A549 (cell line): ENCODE measurements at regions not wholly inside any gene's neighbourhood (a gene's known extent, or its start where the extent isn't known, plus 50 kb on each side); places are given as distances from the start of the nearest gene placed in this dataset.

Source experiments
- ATAC-seq, 2 experiments: fragments of 200-7000 bp in 1 of 2; fragments of >200 bp in 1 of 2; cut with Nextera tagmentation in 1 of 2; cut with Tn5 transposase in 1 of 2; 3 replicates each; pipeline versions ENCODE4 v1.8.0 to v1.9.1; 2018 to 2020; ENCODE audit warnings: mild to moderate bottlenecking in 1 of 2, moderate library complexity in 1 of 2
- CTCF ChIA-PET: fragments of 300-600 bp; sonication (Branson Sonifier 250); formaldehyde crosslinking; extraction: SDS; loops from one replicate; lab custom pipeline; 2021; ENCODE audit warnings: antibody characterized with exemption, inconsistent platforms; lab: Yijun Ruan, JAX
- POLR2A ChIA-PET: fragments of 350-600 bp; formaldehyde crosslinking; extraction: SDS; loops from one replicate; lab custom pipeline; 2021; ENCODE audit warnings: antibody characterized with exemption, inconsistent platforms; lab: Yijun Ruan, JAX
- DNase-seq, 2 experiments: peaks; one replicate each; pipeline versions ENCODE4 v3.0.0 to v3.0.0-alpha.2; 2011 to 2016; ENCODE audit warnings: low read depth in 1 of 2, low spot score in 1 of 2
- FAIRE-seq: peaks from 2 replicates; lab custom pipeline; 2011; peaks lifted over from hg19 to GRCh38; lab: Jason Lieb, UNC
- H3K27ac ChIP-seq, 2 experiments: fragments of >200 bp; sonication (Bioruptor Twin); formaldehyde crosslinking; 3 replicates each; pipeline ENCODE4 v1.5.1; 2016 to 2017
- H3K4me1 ChIP-seq: fragments of >200 bp; sonication (Bioruptor Twin); formaldehyde crosslinking; 3 replicates; pipeline ENCODE4 v1.6.1; 2016
- H3K4me2 ChIP-seq: fragments of >200 bp; sonication (Bioruptor Twin); formaldehyde crosslinking; 3 replicates; pipeline ENCODE4 v1.6.1; 2016
- H3K4me3 ChIP-seq: fragments of >200 bp; sonication (Bioruptor Twin); formaldehyde crosslinking; 3 replicates; pipeline ENCODE4 v1.5.1; 2016
- H3K9me3 ChIP-seq: fragments of >200 bp; sonication (Bioruptor Twin); formaldehyde crosslinking; 3 replicates; pipeline ENCODE4 v1.6.1; 2016
- CBX2 ChIP-seq: fragments of 200-600 bp; sonication (generic); IDR thresholded peaks from 2 replicates; pipeline ENCODE4 v1.6.1; 2016; ENCODE audit warnings: low read depth, mild to moderate bottlenecking, borderline replicate concordance
- EHF ChIP-seq: fragments of 250-450 bp; sonication (Bioruptor Pico); IDR thresholded peaks from 2 replicates; pipeline ENCODE4 v1.5.0; 2020; ENCODE audit warnings: mild to moderate bottlenecking
- ELK1 ChIP-seq: fragments of 150-350 bp; IDR thresholded peaks from 2 replicates; pipeline ENCODE4 v1.6.1; 2014; ENCODE audit warnings: low read depth, mild to moderate bottlenecking, low read length
- ESRRA ChIP-seq: fragments of 150-350 bp; IDR thresholded peaks from 2 replicates; pipeline ENCODE4 v1.6.1; 2014; ENCODE audit warnings: mild to moderate bottlenecking, low read length, borderline replicate concordance
- HOXA7 ChIP-seq: fragments of 250-450 bp; sonication (Bioruptor Pico); IDR thresholded peaks from 2 replicates; pipeline ENCODE4 v1.5.0; 2020; ENCODE audit warnings: mild to moderate bottlenecking, moderate library complexity
- KDM1A ChIP-seq: fragments of 200-600 bp; sonication (generic); IDR thresholded peaks from 2 replicates; pipeline ENCODE4 v1.6.1; 2016; ENCODE audit warnings: low read depth, mild to moderate bottlenecking
- MAFK ChIP-seq: fragments of 450-650 bp; IDR thresholded peaks from 2 replicates; pipeline ENCODE4 v1.6.1; 2014; ENCODE audit not compliant: partially characterized antibody
- MAZ ChIP-seq: fragments of 150-350 bp; IDR thresholded peaks from 2 replicates; pipeline ENCODE4 v1.6.1; 2014; ENCODE audit warnings: antibody characterized with exemption, low read depth, low read length, borderline replicate concordance
- MYC ChIP-seq: IDR thresholded peaks from 2 replicates; pipeline ENCODE4 v1.6.1; 2012; ENCODE audit warnings: mild to moderate bottlenecking, inconsistent platforms, low read length, improper control_type of control experiment, borderline replicate concordance
- NPAS2 ChIP-seq: fragments of 250-450 bp; sonication (Bioruptor Pico); IDR thresholded peaks from 2 replicates; pipeline ENCODE4 v1.8.0; 2022; ENCODE audit warnings: mild to moderate bottlenecking, moderate library complexity, borderline replicate concordance
- REST ChIP-seq: fragments of 200-600 bp; sonication (generic); IDR thresholded peaks from 2 replicates; pipeline ENCODE4 v1.6.1; 2016; ENCODE audit warnings: antibody characterized with exemption, mild to moderate bottlenecking, moderate library complexity
- RFX5 ChIP-seq: fragments of 450-650 bp; IDR thresholded peaks from 2 replicates; pipeline ENCODE4 v1.7.1; 2014; ENCODE audit warnings: antibody characterized with exemption, mild to moderate bottlenecking, moderate library complexity
- RNF2 ChIP-seq: fragments of 200-600 bp; sonication (generic); IDR thresholded peaks from 2 replicates; pipeline ENCODE4 v1.6.1; 2016; ENCODE audit warnings: low read depth, mild to moderate bottlenecking, antibody characterized with exemption, moderate library complexity, borderline replicate concordance
- TFCP2L1 ChIP-seq: fragments of 250-450 bp; sonication (Bioruptor Pico); IDR thresholded peaks from 2 replicates; pipeline ENCODE4 v1.5.0; 2021; ENCODE audit warnings: mild to moderate bottlenecking
- WGBS: methylation state at CpG from one replicate; pipeline ENCODE4 v1.1.6; 2017; ENCODE audit errors: missing lambda C conversion rate; 5-methylcytosine and 5-hydroxymethylcytosine counted together

GRCh38 chrX:69290292-69290691 is 125.0 kb upstream of the PJA1 start (continued):
- TF ChIP-seq REST, result no peak
- no peak for TF ChIP-seq RNF2
- no peak for TF ChIP-seq MAZ
- no peak for TF ChIP-seq NPAS2
- TF ChIP-seq HOXA7, result no peak
- no peak for TF ChIP-seq MYC
- TF ChIP-seq, all 56 proteins: peak for 0

GRCh38 chrX:69289793-69290123 is 124.5 kb upstream of the PJA1 start:
- Histone ChIP-seq H3K27ac (no peak overlapping the region), H3K4me2 (no peak overlapping the region), H3K4me3 (no peak overlapping the region), H3K9me3 (no peaks in the 10 kb centered on the region), H3K4me1 (no peaks in the 10 kb centered on the region)
- POLR2A ChIA-PET, result no interaction called here
- ATAC-seq, result no peak
- WGBS, result no CpG with 5 or more reads among the region's 1 CpG
- no peak for TF ChIP-seq ELK1
- no peak for FAIRE-seq
- no peak for DNase-seq
- CTCF ChIA-PET, result interaction anchor here (1.0 to 14.2 kb wide), 4 partner anchors 461 to 557 kb away, joined by 3 to 91 read pairs (median 6); partner anchors contain the start of gene EFNB1

- no peak overlapping the region for H3K4me3 ChIP-seq
- no peak overlapping the region for H3K27ac ChIP-seq
- FAIRE-seq, result no peak
- no peaks in the 10 kb centered on the region for H3K9me3 ChIP-seq
- POLR2A ChIA-PET, result interaction anchor here (1.0 kb wide), 1 partner anchor 460 kb away, joined by 3 read pairs; the partner anchor contains the start of gene EFNB1
- H3K4me2 ChIP-seq, result no peak overlapping the region
- 62% methylated on average over 10 of the region's 11 CpGs for WGBS
- TF ChIP-seq ESRRA (no peak), KDM1A (no peak), EHF (CRISPR knock-in tag) (no peak), ELK1 (no peak), CBX2 (no peak), RFX5 (no peak)
- TF ChIP-seq, all 56 proteins: peak for 0
- CTCF ChIA-PET, result interaction anchor here (1.0 to 14.2 kb wide), 4 partner anchors 68 to 556 kb away, joined by 5 to 91 read pairs (median 8); partner anchors contain the start of gene EFNB1
- no peak for DNase-seq
- ATAC-seq, result no peak
- H3K4me1 ChIP-seq, result no peaks in the 10 kb centered on the region
Measured at GRCh38 chrX:69289046-69289792, 124.0 kb upstream of the PJA1 start.

GRCh38 chrX:69287095-69287494 is 121.8 kb upstream of the PJA1 start:
- H3K27ac ChIP-seq, result no peak overlapping the region
- no peak overlapping the region for H3K4me2 ChIP-seq
- H3K4me3 ChIP-seq, result no peak overlapping the region
- H3K4me1 ChIP-seq, result no peaks in the 10 kb centered on the region
- no peaks in the 10 kb centered on the region for H3K9me3 ChIP-seq
- TF ChIP-seq MAFK, result peak; percentile 93
- TF ChIP-seq TFCP2L1, result no peak
- TF ChIP-seq MYC, result no peak
- TF ChIP-seq, all 56 proteins: peak for 1
- DNase-seq (no peak), FAIRE-seq (no peak), ATAC-seq (no peak)
- CTCF ChIA-PET, result interaction anchor here (0.6 to 14.2 kb wide), 7 partner anchors 8 to 480 kb away, joined by 3 to 91 read pairs (median 4); partner anchors contain the start of gene EFNB1
- POLR2A ChIA-PET, result no interaction called here
- WGBS, result 89% methylated on average over 3 of the region's 3 CpGs
